Neural crest cell (in vitro differentiated cells): ENCODE measurements at regions not wholly inside any gene's neighbourhood (a gene's known extent, or its start where the extent isn't known, plus 50 kb on each side); places are given as distances from the start of the nearest gene placed in this dataset.
A peak's percentile ranks its signal among the peaks of the same experiment; 100 is the strongest.

Experiments used
- DNase-seq: peaks from one replicate; pipeline ENCODE4 v3.0.0; 2021; ENCODE audit warnings: low read depth, mixed read lengths, low spot score
- H3K27ac Mint-ChIP-seq: one replicate; pipeline ENCODE4 v1.8.0; 2021; ENCODE audit warnings: mild to moderate bottlenecking, mixed read lengths; ENCODE audit not compliant: unreplicated experiment
- H3K27me3 Mint-ChIP-seq: 2 replicates; pipeline ENCODE4 v1.8.0; 2021; ENCODE audit warnings: low read depth, mild to moderate bottlenecking, mixed read lengths
- H3K36me3 Mint-ChIP-seq: 2 replicates; pipeline ENCODE4 v1.8.0; 2021; ENCODE audit warnings: low read depth, mild to moderate bottlenecking, mixed read lengths
- H3K4me1 Mint-ChIP-seq: 2 replicates; pipeline ENCODE4 v1.8.0; 2021; ENCODE audit warnings: mixed read lengths
- H3K4me3 Mint-ChIP-seq: one replicate; pipeline ENCODE4 v1.8.0; 2021; ENCODE audit warnings: mild to moderate bottlenecking, mixed read lengths
- H3K9me3 Mint-ChIP-seq: 2 replicates; pipeline ENCODE4 v1.8.0; 2021; ENCODE audit warnings: mixed read lengths
- TF ChIP-seq, protein P1 (sequence below): fragments of 200-600 bp; sonication (generic); conservative IDR thresholded peaks from 2 replicates; pipeline ENCODE4 v1.5.0; 2021; ENCODE audit warnings: antibody characterized with exemption, mild to moderate bottlenecking

DNA sequence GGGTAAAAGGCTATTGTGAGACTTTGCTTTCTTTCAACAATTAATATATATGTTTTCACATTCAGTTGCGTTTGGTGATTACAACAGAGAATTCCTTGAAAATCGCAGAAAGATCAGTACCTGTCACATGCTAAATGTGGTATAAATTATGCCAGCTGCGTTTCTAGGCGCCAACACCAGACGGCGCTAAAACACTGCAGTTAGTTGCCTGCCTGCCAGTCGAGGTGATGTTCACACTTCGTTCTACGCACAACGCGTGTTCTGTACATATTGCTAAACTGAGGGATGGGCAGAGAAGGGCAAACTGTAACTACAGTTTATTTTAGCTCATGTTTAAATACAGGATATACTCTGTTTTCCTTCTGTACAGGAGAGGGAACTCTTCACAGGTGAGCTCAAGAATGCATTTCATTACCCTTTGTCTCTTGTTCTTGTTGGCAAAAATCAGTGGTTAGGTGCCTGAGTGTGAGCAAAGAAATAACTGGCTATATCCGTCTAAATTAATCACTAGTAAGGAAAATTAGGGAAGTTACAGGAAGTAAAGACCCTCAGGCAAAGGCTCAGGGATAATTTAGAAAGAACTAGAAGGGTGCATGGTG, 100.1 kb upstream of the RGS17 start:
- Mint-ChIP-seq H3K27me3 (peaks cover 4% of the 10 kb centered on the region), H3K27ac (no peak overlapping the region), H3K36me3 (no peaks in the 10 kb centered on the region), H3K9me3 (no peaks in the 10 kb centered on the region), H3K4me3 (no peak overlapping the region), H3K4me1 (no peaks in the 10 kb centered on the region)
- TF ChIP-seq, protein P1, sequence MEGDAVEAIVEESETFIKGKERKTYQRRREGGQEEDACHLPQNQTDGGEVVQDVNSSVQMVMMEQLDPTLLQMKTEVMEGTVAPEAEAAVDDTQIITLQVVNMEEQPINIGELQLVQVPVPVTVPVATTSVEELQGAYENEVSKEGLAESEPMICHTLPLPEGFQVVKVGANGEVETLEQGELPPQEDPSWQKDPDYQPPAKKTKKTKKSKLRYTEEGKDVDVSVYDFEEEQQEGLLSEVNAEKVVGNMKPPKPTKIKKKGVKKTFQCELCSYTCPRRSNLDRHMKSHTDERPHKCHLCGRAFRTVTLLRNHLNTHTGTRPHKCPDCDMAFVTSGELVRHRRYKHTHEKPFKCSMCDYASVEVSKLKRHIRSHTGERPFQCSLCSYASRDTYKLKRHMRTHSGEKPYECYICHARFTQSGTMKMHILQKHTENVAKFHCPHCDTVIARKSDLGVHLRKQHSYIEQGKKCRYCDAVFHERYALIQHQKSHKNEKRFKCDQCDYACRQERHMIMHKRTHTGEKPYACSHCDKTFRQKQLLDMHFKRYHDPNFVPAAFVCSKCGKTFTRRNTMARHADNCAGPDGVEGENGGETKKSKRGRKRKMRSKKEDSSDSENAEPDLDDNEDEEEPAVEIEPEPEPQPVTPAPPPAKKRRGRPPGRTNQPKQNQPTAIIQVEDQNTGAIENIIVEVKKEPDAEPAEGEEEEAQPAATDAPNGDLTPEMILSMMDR = peak; percentile 98
- DNase-seq = peak; percentile 75

DNA sequence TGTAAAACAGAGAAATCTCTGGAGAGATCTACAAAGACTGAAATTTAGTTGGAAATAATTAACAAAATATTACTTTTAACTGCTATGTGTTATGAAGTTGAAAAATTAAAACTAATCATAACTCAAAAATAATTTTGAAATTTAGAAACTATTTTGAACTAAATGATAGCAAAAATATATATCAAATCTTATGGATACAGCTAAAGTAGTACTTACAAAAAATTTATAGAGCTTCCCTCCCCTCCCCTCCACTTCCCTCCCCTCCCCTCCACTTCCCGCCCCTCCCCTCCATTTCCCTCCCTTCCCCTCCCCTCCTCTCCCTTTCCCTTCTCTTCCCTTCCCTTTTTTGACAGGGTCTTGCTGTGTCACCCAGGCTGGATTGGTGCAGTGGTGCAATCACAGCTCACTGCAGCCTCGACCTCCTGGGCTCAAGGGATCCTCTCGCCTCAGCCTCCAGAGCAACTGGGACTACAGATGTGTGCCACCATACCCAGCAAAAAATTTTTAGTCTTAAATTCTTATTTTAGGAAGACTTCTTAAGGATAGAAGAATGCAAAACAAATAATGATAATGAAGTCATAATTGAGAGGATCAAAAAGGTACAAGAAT, 87.2 kb upstream of the RGS17 start:
- Mint-ChIP-seq H3K27me3 (no peaks in the 10 kb centered on the region), H3K4me3 (no peak overlapping the region), H3K27ac (no peak overlapping the region)

DNA sequence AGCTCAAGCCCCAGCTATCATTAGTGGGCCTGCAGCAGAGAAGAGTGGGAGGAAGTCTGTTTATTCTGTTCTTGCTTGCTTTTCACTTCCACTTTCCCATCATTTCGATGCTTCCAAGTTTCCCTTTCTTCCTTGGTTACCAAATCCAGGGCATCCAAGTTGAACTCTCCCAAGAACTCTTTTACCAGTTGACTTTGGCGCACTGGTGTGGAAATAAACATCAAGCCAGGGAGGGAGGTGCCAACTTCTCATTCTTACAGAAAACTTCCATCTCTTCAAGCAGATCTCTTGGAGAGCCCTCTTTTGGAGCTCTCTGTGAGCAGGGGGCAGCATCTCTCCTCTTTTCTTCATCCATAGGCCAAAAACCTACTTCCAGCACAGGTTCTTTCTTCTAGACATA, 85.7 kb upstream of the RGS17 start:
- no peaks in the 10 kb centered on the region for H3K9me3 Mint-ChIP-seq
- no peaks in the 10 kb centered on the region for H3K27me3 Mint-ChIP-seq
- no peaks in the 10 kb centered on the region for H3K36me3 Mint-ChIP-seq
- no peak overlapping the region for H3K4me3 Mint-ChIP-seq
- TF ChIP-seq, protein P1 = no peak
- no peak for DNase-seq
- no peak overlapping the region for H3K27ac Mint-ChIP-seq
- H3K4me1 Mint-ChIP-seq = no peaks in the 10 kb centered on the region

More for the DNA sequence above, 87.2 kb upstream of the RGS17 start:
- H3K4me1 Mint-ChIP-seq = no peaks in the 10 kb centered on the region
- TF ChIP-seq, protein P1 = no peak
- no peaks in the 10 kb centered on the region for H3K9me3 Mint-ChIP-seq
- DNase-seq = no peak
- H3K36me3 Mint-ChIP-seq = no peaks in the 10 kb centered on the region

DNA sequence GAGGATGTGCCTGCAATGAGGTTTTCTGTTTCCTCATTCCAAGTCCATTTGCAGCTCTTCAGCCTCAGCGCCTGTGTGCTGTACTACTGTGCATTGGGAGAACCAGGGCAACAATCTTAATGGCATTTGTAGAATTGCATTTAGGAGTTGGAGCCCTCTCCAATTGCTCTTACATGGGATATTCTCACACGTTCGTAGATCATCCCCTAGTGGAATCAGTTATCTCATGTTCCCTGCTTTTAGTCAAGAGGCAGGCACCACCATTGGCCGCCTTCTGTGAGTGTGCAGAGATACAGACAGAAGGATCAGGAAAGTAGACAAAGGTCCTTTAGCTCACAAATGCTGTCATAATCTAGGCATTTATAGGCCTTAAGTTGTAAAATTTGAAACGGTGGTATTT, 84.2 kb upstream of the RGS17 start:
- no peak for DNase-seq
- TF ChIP-seq, protein P1 = no peak
- Mint-ChIP-seq H3K4me1 (no peaks in the 10 kb centered on the region), H3K4me3 (no peak overlapping the region), H3K27ac (no peak overlapping the region), H3K9me3 (no peaks in the 10 kb centered on the region), H3K36me3 (no peaks in the 10 kb centered on the region), H3K27me3 (no peaks in the 10 kb centered on the region)

DNA sequence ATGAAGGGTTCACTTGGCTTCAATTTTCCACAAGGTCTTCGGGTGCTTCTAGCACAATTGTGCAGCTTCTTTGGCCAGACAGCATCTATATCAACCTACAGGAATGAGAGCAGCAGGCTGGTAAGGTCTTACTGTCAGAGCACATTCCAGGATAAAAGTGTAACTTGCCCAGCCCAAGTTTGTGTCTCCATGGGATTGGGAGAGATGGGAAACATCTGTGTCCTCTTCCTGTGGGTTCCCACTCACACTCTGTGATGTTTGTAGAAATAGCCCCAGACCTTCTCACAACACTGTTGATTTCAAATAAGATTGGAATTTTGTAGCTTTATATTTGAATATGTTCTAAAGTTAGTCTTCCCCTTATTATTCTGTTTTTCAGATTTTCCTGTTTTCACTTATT, 83.4 kb upstream of the RGS17 start:
- Mint-ChIP-seq H3K27me3 (no peaks in the 10 kb centered on the region), H3K4me1 (no peaks in the 10 kb centered on the region), H3K27ac (no peak overlapping the region), H3K36me3 (no peaks in the 10 kb centered on the region), H3K9me3 (no peaks in the 10 kb centered on the region), H3K4me3 (no peak overlapping the region)
- no peak for DNase-seq
- TF ChIP-seq, protein P1 = no peak
